OCI-LY7 (cell line): ENCODE measurements at regions not wholly inside any gene's neighbourhood (a gene's known extent, or its start where the extent isn't known, plus 50 kb on each side); places are given as distances from the start of the nearest gene placed in this dataset.

Experiments
- CTCF ChIP-seq: fragments of 200-600 bp; sonication (generic); conservative IDR thresholded peaks from 2 replicates; pipeline ENCODE4 v1.5.1; 2014; ENCODE audit warnings: mild to moderate bottlenecking, antibody characterized with exemption, low read length, moderate library complexity, mixed read lengths
- EZH2phosphoT487 ChIP-seq: fragments of 200-600 bp; sonication (generic); IDR thresholded peaks from 2 replicates; pipeline ENCODE4 v1.6.1; 2018; ENCODE audit warnings: low read depth, borderline replicate concordance, mild to moderate bottlenecking, mixed run types, antibody characterized with exemption, low read length, moderate library complexity, mixed read lengths

- TF ChIP-seq CTCF (no peak), EZH2phosphoT487 (no peak)
Observed at GRCh38 chr13:47087841-47088240, 191.0 kb upstream of the HTR2A start.
